Erythroblast (primary cell): ENCODE measurements at regions not wholly inside any gene's neighbourhood (a gene's known extent, or its start where the extent isn't known, plus 50 kb on each side); places are given as distances from the start of the nearest gene placed in this dataset.

Experiments used
- GATA1 ChIP-seq: IDR thresholded peaks from 2 replicates; pipeline ENCODE4 v1.6.1; 2011; ENCODE audit warnings: low read depth, mild to moderate bottlenecking, control low read depth, low read length, moderate library complexity
- POLR2A ChIP-seq: IDR thresholded peaks from 2 replicates; pipeline ENCODE4 v1.6.1; 2011; ENCODE audit warnings: mild to moderate bottlenecking, low read length

DNA sequence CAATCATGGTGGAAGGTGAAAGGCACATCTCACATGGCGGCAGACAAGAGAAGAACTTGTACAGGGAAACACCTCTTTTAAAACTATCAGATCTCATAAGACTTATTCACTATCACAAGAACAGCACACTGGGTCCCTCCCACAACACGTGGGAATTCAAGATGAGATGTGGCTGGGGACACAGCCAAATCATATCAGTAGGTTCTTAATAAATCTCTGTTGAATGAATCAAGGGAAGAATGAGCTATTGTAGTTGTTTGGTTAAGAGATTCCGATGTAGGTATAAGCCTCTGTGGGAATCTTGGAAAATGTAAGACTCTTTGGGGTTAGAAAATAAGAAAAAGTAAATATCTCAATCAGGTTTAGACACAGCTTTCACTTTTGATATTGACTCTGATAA, 400.2 kb downstream of the KCNRG start:
- TF ChIP-seq POLR2A (no peak), GATA1 (no peak)
